Daoy (cell line): ENCODE measurements at regions not wholly inside any gene's neighbourhood (a gene's known extent, or its start where the extent isn't known, plus 50 kb on each side); places are given as distances from the start of the nearest gene placed in this dataset.

Experiments
- DNase-seq: peaks from one replicate; pipeline ENCODE4 v3.0.0-alpha.2; 2015; ENCODE audit warnings: low read depth

GRCh38 chr20:6421321-6422248 lies 298.8 kb upstream of the FERMT1 start:
- DNase-seq: no peak

- no peak for DNase-seq
Measured at GRCh38 chr20:6420336-6420735, 297.5 kb upstream of the FERMT1 start.

- no peak for DNase-seq
Measured at GRCh38 chr20:6418732-6419131, 295.9 kb upstream of the FERMT1 start.

- no peak for DNase-seq
Measured at GRCh38 chr20:6416371-6416770, 293.5 kb upstream of the FERMT1 start.

GRCh38 chr20:6411651-6412050 lies 288.8 kb upstream of the FERMT1 start:
- DNase-seq: no peak

GRCh38 chr20:6410721-6411120 lies 287.9 kb upstream of the FERMT1 start:
- DNase-seq: no peak

- no peak for DNase-seq
Measured at GRCh38 chr20:6407163-6407562, 284.3 kb upstream of the FERMT1 start.

GRCh38 chr20:6401893-6402557 lies 279.2 kb upstream of the FERMT1 start:
- no peak for DNase-seq

GRCh38 chr20:6397115-6397514 lies 274.3 kb upstream of the FERMT1 start:
- no peak for DNase-seq

GRCh38 chr20:6395695-6396094 lies 272.9 kb upstream of the FERMT1 start:
- DNase-seq: no peak

- DNase-seq: peak; percentile 32
Measured at GRCh38 chr20:6388671-6389197, 265.9 kb upstream of the FERMT1 start.

GRCh38 chr20:6384956-6385486 lies 262.2 kb upstream of the FERMT1 start:
- no peak for DNase-seq

GRCh38 chr20:6384380-6384779 lies 261.6 kb upstream of the FERMT1 start:
- no peak for DNase-seq

- DNase-seq: peak; percentile 8
Measured at GRCh38 chr20:6381887-6382286, 259.1 kb upstream of the FERMT1 start.

- no peak for DNase-seq
Measured at GRCh38 chr20:6362245-6362644, 239.4 kb upstream of the FERMT1 start.

GRCh38 chr20:6360766-6361165 lies 237.9 kb upstream of the FERMT1 start:
- no peak for DNase-seq

- DNase-seq: no peak
Measured at GRCh38 chr20:6355754-6356451, 233.1 kb upstream of the FERMT1 start.

GRCh38 chr20:6348908-6349307 lies 226.1 kb upstream of the FERMT1 start:
- DNase-seq: no peak

GRCh38 chr20:6347916-6348315 lies 225.1 kb upstream of the FERMT1 start:
- DNase-seq: no peak

- no peak for DNase-seq
Measured at GRCh38 chr20:6341491-6341890, 218.7 kb upstream of the FERMT1 start.

GRCh38 chr20:6339176-6339575 lies 216.3 kb upstream of the FERMT1 start:
- DNase-seq: no peak

GRCh38 chr20:6333110-6333509 lies 210.3 kb upstream of the FERMT1 start:
- DNase-seq: peak; percentile 19
